Thyroid gland (tissue), 4 donors: ENCODE measurements at regions not wholly inside any gene's neighbourhood (a gene's known extent, or its start where the extent isn't known, plus 50 kb on each side); places are given as distances from the start of the nearest gene placed in this dataset.

ENCODE experiments used
- CTCF ChIP-seq, 6 experiments: fragments of 200-600 bp in 3 of 6; fragments of 450-650 bp in 3 of 6; sonication (generic) in 3 of 6; IDR thresholded peaks; one replicate each; pipeline ENCODE4 v1.5.1; 2016 to 2019; ENCODE audit warnings: antibody characterized with exemption in 6 of 6, mild to moderate bottlenecking in 2 of 6, inconsistent platforms in 1 of 6, moderate library complexity in 1 of 6
- POLR2A ChIP-seq, 2 donors: fragments of 450-650 bp; IDR thresholded peaks; one replicate each; pipeline ENCODE4 v1.6.1; 2017; ENCODE audit warnings: antibody characterized with exemption in 2 of 2, mild to moderate bottlenecking in 2 of 2, moderate library complexity in 1 of 2

GRCh38 chr1:224565611-224566406 is 50.3 kb upstream of the CNIH3 start:
- TF ChIP-seq CTCF (IDR thresholded peaks at IDR 0.05) = no peak
- TF ChIP-seq POLR2A (IDR thresholded peaks at IDR 0.05) = no peak
